Heart left ventricle (tissue), 13 donors: ENCODE measurements at regions not wholly inside any gene's neighbourhood (a gene's known extent, or its start where the extent isn't known, plus 50 kb on each side); places are given as distances from the start of the nearest gene placed in this dataset.

Experiments
- CTCF ChIP-seq, 12 donors: fragments of 200-600 bp; sonication (generic) in 4 of 12; IDR thresholded peaks; one replicate each; pipeline versions ENCODE4 v1.5.0 to v1.8.0; 2018 to 2022; ENCODE audit warnings: antibody characterized with exemption in 12 of 12, mild to moderate bottlenecking in 5 of 12
- POLR2A ChIP-seq, 2 donors: fragments of 450-650 bp; IDR thresholded peaks; one replicate each; pipeline ENCODE4 v1.6.1; 2017; ENCODE audit warnings: antibody characterized with exemption in 2 of 2, mild to moderate bottlenecking in 2 of 2, moderate library complexity in 2 of 2
- donor health status: ischemic (EF 13 %, LVEDD 7.1; RV severe dilation, severe dysfunction).
- donor health status: DM: no; HTN: yes; CAD: no.
- donor health status: DM: no; HTN: no; CAD: no.
- donor health status: ischemic (EF 25% LVEDD 6.9; RV normal size, moderate dysfunction).
- donor health status: ischemic (EF 25% LVEDD 5.7; RV mildly dilated, moderate dysfunction).
- donor health status: ischemic (EF 35%, LVEDD 5.7; RV mildly dilated, moderate dysfunction).
- donor health status: nonischemic (EF 11% LVEDD 7.7; RV severe dilation, severe dysfunction).
- donor health status: DM: yes; HTN: yes; CAD: no.
- donor health status: PGD.
- donor health status: ischemic (EF 29% LVEDD 5.4; RV normal size, mild dysfunction).
- donor health status: nonischemic (EF 23%, LVEDD 6.1; RV moderate dilation, normal function).

- TF ChIP-seq POLR2A (IDR thresholded peaks at IDR 0.05) (no peak), CTCF (IDR thresholded peaks at IDR 0.05) (no peak)
Measured at GRCh38 chr6:9240861-9241260, 805.5 kb upstream of the SLC35B3 start.
